HL-60 (cell line): ENCODE measurements at regions not wholly inside any gene's neighbourhood (a gene's known extent, or its start where the extent isn't known, plus 50 kb on each side); places are given as distances from the start of the nearest gene placed in this dataset.

Experiments used
- DNase-seq, 2 experiments: peaks; one replicate each; pipeline ENCODE4 v3.0.0-alpha.2; 2010 to 2020; ENCODE audit warnings: low read depth in 1 of 2, low spot score in 1 of 2
- H3K27ac ChIP-seq: fragments of 250-450 bp; sonication (Bioruptor Pico); replicated peaks from 2 replicates; pipeline ENCODE4 v1.5.1; 2020; ENCODE audit warnings: mild to moderate bottlenecking, moderate library complexity
- H3K27me3 ChIP-seq: fragments of 250-450 bp; sonication (Bioruptor Pico); 2 replicates; pipeline ENCODE4 v1.5.1; 2021; ENCODE audit warnings: mild to moderate bottlenecking, moderate library complexity; ENCODE audit not compliant: insufficient read depth, poor library complexity, severe bottlenecking
- H3K4me3 ChIP-seq: replicated peaks from 2 replicates; pipeline ENCODE4 v1.5.1; 2011; ENCODE audit warnings: mild to moderate bottlenecking, control low read depth, low read length; ENCODE audit not compliant: insufficient read depth
- GABPA ChIP-seq: IDR thresholded peaks from 2 replicates; pipeline ENCODE4 v1.6.1; 2012; ENCODE audit warnings: low read depth
- POLR2AphosphoS5 ChIP-seq: IDR thresholded peaks from 2 replicates; pipeline ENCODE4 v1.6.1; 2012; ENCODE audit warnings: low read depth
- REST ChIP-seq: IDR thresholded peaks from 2 replicates; pipeline ENCODE4 v1.6.1; 2012; ENCODE audit warnings: low read depth; ENCODE audit not compliant: insufficient replicate concordance
- SPI1 ChIP-seq: IDR thresholded peaks from 2 replicates; pipeline ENCODE4 v1.6.1; 2012; ENCODE audit warnings: low read depth, mild to moderate bottlenecking, borderline replicate concordance
- TF ChIP-seq, protein P1 (sequence below): IDR thresholded peaks from one replicate; pipeline ENCODE4 v1.5.1; 2011; ENCODE audit warnings: low read length, control low read depth, inconsistent platforms; ENCODE audit not compliant: insufficient read depth

DNA sequence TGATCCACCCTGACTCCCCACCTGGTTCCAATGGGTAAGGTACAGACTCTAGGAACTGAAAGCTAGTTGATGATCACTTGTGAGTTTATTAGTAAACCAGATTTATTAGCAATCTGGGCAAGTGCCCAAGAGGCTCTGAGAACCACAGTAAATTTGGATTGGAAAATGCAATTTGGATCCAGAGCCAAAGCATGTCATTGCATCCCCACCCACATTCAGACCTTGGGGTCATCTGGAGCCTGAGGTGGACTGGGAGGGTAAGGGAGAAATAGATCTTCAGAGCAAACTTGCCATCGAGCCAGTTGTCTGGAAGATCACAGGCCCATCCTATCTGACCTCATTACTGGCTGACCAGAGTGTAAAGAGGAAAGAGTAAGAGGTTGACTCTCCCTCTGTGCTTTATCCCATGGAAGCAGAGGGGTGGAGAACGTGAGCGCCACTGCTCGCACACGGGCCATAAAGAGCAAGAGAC lies 78.7 kb upstream of the RASGEF1B start:
- TF ChIP-seq SPI1 (no peak), REST (no peak), POLR2AphosphoS5 (no peak), GABPA (no peak)
- TF ChIP-seq, protein P1, sequence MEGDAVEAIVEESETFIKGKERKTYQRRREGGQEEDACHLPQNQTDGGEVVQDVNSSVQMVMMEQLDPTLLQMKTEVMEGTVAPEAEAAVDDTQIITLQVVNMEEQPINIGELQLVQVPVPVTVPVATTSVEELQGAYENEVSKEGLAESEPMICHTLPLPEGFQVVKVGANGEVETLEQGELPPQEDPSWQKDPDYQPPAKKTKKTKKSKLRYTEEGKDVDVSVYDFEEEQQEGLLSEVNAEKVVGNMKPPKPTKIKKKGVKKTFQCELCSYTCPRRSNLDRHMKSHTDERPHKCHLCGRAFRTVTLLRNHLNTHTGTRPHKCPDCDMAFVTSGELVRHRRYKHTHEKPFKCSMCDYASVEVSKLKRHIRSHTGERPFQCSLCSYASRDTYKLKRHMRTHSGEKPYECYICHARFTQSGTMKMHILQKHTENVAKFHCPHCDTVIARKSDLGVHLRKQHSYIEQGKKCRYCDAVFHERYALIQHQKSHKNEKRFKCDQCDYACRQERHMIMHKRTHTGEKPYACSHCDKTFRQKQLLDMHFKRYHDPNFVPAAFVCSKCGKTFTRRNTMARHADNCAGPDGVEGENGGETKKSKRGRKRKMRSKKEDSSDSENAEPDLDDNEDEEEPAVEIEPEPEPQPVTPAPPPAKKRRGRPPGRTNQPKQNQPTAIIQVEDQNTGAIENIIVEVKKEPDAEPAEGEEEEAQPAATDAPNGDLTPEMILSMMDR, result no peak
- Histone ChIP-seq H3K27me3 (no peaks in the 10 kb centered on the region), H3K4me3 (no peak overlapping the region), H3K27ac (no peak overlapping the region)
- no peak for DNase-seq

DNA sequence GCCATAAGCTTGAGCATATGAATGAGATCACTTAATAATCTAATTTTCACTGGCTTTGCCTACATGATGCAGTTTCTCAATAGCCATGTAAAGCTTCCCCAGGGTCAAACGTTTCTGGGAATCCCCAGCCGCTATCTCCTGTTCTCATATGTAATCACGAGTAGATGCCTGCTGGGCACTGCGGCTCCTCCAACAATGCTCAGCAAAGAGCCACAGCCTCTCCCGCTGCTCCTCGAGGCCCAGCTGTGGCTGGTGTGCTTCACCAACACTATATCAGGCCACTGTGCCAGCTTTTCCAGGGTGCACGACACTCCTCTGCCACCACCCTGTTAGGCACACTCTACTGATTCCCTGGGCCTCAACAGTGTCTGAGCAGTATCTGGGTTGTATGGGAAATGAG lies 78.3 kb upstream of the RASGEF1B start:
- DNase-seq, result no peak
- no peak overlapping the region for H3K27ac ChIP-seq
- H3K4me3 ChIP-seq, result no peak overlapping the region
- H3K27me3 ChIP-seq, result no peaks in the 10 kb centered on the region
- TF ChIP-seq POLR2AphosphoS5, result no peak
- TF ChIP-seq SPI1, result no peak
- no peak for TF ChIP-seq REST
- TF ChIP-seq GABPA, result no peak
- TF ChIP-seq, protein P1, result no peak

DNA sequence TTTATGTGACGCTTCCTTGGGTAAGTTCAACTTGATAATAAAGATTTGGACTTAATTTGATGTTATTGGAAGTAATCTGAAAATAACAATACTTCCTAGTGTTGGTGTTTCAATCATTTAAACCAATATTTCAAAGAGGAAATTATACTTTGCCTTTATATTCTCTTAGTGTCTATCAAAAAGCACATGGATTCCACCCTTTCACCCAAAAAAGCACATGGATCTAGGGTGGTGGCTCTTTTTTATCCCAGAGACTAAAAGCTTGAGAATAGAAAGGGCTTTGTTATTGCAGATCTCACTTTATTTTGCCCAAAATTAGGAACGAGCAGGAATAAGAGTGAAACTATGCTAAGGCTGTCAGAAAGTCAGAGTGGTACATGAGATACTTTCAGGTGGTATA lies 75.1 kb upstream of the RASGEF1B start:
- H3K27ac ChIP-seq, result no peak overlapping the region
- DNase-seq, result no peak
- H3K27me3 ChIP-seq, result no peaks in the 10 kb centered on the region
- TF ChIP-seq SPI1 (no peak), POLR2AphosphoS5 (no peak), REST (no peak), GABPA (no peak)
- TF ChIP-seq, protein P1, result no peak
- no peak overlapping the region for H3K4me3 ChIP-seq
